Transverse colon (tissue), 4 donors: ENCODE measurements at regions not wholly inside any gene's neighbourhood (a gene's known extent, or its start where the extent isn't known, plus 50 kb on each side); places are given as distances from the start of the nearest gene placed in this dataset.

Source experiments
- EP300 ChIP-seq: sonication (generic); formaldehyde crosslinking; IDR thresholded peaks from one replicate; pipeline ENCODE4 v1.6.1; 2017; ENCODE audit warnings: antibody characterized with exemption, low read depth
- POLR2A ChIP-seq: fragments of 450-650 bp; IDR thresholded peaks from one replicate; pipeline ENCODE4 v1.6.1; 2016; ENCODE audit warnings: antibody characterized with exemption, mild to moderate bottlenecking, moderate library complexity
- POLR2AphosphoS5 ChIP-seq, 3 donors: sonication (generic); formaldehyde crosslinking; IDR thresholded peaks; one replicate each; pipeline ENCODE4 v1.6.1; 2016; ENCODE audit warnings: antibody characterized with exemption in 3 of 3
- TF ChIP-seq, protein P1 (sequence below), 5 experiments: fragments of 200-600 bp in 3 of 5; fragments of 450-650 bp in 2 of 5; sonication (generic) in 3 of 5; IDR thresholded peaks; 1 replicate in 2 of 5; 2 replicates in 3 of 5; pipeline ENCODE4 v1.5.1; 2016 to 2017; ENCODE audit warnings: antibody characterized with exemption in 5 of 5, inconsistent platforms in 3 of 5, mild to moderate bottlenecking in 2 of 5, moderate library complexity in 1 of 5

DNA sequence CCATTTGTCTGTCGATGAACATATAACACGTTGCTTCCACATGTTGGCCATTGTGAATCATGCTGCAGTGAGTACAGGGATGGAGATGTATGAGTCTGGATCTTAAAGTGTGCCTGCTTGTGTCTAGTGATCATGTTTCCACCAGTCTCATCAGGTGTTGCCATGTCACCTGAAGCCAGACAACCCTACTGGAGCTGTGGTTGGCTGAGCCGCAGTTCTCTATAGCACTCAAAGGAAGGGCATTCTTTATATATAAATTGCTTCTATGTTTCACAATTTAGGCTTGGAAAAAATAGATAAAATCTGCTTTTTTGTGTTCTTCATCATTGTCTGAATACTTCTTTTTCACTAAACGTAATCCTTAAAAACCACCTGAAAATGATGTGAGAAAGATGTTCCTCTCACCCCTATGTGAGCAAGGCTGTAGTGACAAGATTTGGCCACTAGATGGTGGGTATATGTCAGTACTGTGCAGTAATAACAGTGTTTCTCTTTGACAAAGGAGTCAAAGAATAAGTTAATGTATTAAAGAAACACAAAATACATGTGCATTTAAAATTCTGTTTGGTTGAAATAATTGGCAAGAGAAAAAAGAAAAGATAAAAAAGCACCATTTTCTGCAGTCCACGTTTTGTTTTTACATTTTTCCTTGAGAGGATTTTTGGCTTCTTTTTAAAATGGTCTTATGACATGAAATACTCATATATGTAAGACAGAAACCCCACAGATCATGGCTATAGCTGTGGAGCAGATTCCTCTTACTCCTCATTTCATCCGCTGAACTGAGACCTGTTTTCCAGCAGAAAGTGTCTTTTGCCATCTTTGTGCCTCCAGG, 394.5 kb upstream of the DPPA4 start:
- TF ChIP-seq, protein P1, sequence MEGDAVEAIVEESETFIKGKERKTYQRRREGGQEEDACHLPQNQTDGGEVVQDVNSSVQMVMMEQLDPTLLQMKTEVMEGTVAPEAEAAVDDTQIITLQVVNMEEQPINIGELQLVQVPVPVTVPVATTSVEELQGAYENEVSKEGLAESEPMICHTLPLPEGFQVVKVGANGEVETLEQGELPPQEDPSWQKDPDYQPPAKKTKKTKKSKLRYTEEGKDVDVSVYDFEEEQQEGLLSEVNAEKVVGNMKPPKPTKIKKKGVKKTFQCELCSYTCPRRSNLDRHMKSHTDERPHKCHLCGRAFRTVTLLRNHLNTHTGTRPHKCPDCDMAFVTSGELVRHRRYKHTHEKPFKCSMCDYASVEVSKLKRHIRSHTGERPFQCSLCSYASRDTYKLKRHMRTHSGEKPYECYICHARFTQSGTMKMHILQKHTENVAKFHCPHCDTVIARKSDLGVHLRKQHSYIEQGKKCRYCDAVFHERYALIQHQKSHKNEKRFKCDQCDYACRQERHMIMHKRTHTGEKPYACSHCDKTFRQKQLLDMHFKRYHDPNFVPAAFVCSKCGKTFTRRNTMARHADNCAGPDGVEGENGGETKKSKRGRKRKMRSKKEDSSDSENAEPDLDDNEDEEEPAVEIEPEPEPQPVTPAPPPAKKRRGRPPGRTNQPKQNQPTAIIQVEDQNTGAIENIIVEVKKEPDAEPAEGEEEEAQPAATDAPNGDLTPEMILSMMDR (IDR thresholded peaks at IDR 0.05) = peak; percentile 82 to 89 (median 86)
- TF ChIP-seq POLR2AphosphoS5 (IDR thresholded peaks at IDR 0.05) = no peak
- TF ChIP-seq POLR2A = no peak
- no peak for TF ChIP-seq EP300
